Ectodermal cell (in vitro differentiated cells): ENCODE measurements at regions not wholly inside any gene's neighbourhood (a gene's known extent, or its start where the extent isn't known, plus 50 kb on each side); places are given as distances from the start of the nearest gene placed in this dataset.

Source experiments
- H3K27ac ChIP-seq: 2 replicates; pipeline ENCODE4 v1.7.0; 2013; ENCODE audit warnings: mild to moderate bottlenecking, low read depth, low read length; ENCODE audit not compliant: insufficient read depth, poor library complexity, severe bottlenecking
- H3K27me3 ChIP-seq: 2 replicates; pipeline ENCODE4 v1.7.0; 2013; ENCODE audit warnings: mild to moderate bottlenecking, low read length; ENCODE audit not compliant: insufficient read depth, control insufficient read depth, poor library complexity, severe bottlenecking
- H3K36me3 ChIP-seq: one replicate; pipeline ENCODE4 v1.7.0; 2013; ENCODE audit warnings: low read length; ENCODE audit not compliant: control insufficient read depth, insufficient read depth
- H3K4me1 ChIP-seq: one replicate; pipeline ENCODE4 v1.7.0; 2013; ENCODE audit warnings: low read length; ENCODE audit not compliant: control insufficient read depth, insufficient read depth
- H3K4me3 ChIP-seq: 2 replicates; pipeline ENCODE4 v1.7.0; 2013; ENCODE audit warnings: low read depth, low read length, control low read depth; ENCODE audit not compliant: insufficient read depth
- H3K9me3 ChIP-seq: 2 replicates; pipeline ENCODE4 v1.7.0; 2013; ENCODE audit warnings: mild to moderate bottlenecking, low read length, moderate library complexity; ENCODE audit not compliant: control insufficient read depth
- WGBS, 2 experiments: methylation state at CpG; one replicate each; pipeline ENCODE4 v1.1.7; 2013; ENCODE audit warnings: missing lambda C conversion rate in 2 of 2; 5-methylcytosine and 5-hydroxymethylcytosine counted together

- no peaks in the 10 kb centered on the region for H3K4me1 ChIP-seq
- no peak overlapping the region for H3K4me3 ChIP-seq
- H3K9me3 ChIP-seq: no peaks in the 10 kb centered on the region
- H3K27me3 ChIP-seq: no peaks in the 10 kb centered on the region
- H3K36me3 ChIP-seq: no peaks in the 10 kb centered on the region
- 92 to 94% methylated on average over 4 of the region's 4 CpGs for WGBS, 2 experiments
- no peak overlapping the region for H3K27ac ChIP-seq
These were observed 210.1 kb downstream of the CD47 start for GRCh38 chr3:107880702-107881101.

GRCh38 chr3:107877936-107878335 lies 212.9 kb downstream of the CD47 start:
- 78 to 80% methylated on average over 6 of the region's 6 CpGs for WGBS, 2 experiments
- Histone ChIP-seq H3K27ac (no peak overlapping the region), H3K9me3 (no peaks in the 10 kb centered on the region), H3K4me3 (no peak overlapping the region), H3K36me3 (no peaks in the 10 kb centered on the region), H3K27me3 (no peaks in the 10 kb centered on the region), H3K4me1 (no peaks in the 10 kb centered on the region)

GRCh38 chr3:107870943-107871638 lies 219.7 kb downstream of the CD47 start:
- 89 to 100% methylated on average over 2 of the region's 2 CpGs for whole genome bisulfite sequencing, 2 experiments
- Histone ChIP-seq H3K4me3 (no peak overlapping the region), H3K36me3 (no peaks in the 10 kb centered on the region)

GRCh38 chr3:107870096-107870495 lies 220.7 kb downstream of the CD47 start:
- 100% methylated on average over 1 of the region's 1 CpG; no CpG with 5 or more reads in 1 of the 2 experiments for WGBS, 2 experiments

More at GRCh38 chr3:107870943-107871638, 219.7 kb downstream of the CD47 start:
- Histone ChIP-seq H3K9me3 (no peaks in the 10 kb centered on the region), H3K27ac (no peak overlapping the region), H3K27me3 (no peaks in the 10 kb centered on the region), H3K4me1 (no peaks in the 10 kb centered on the region)

GRCh38 chr3:107868449-107868848 lies 222.4 kb downstream of the CD47 start:
- Histone ChIP-seq H3K9me3 (no peaks in the 10 kb centered on the region), H3K27me3 (no peaks in the 10 kb centered on the region)

More at GRCh38 chr3:107870096-107870495, 220.7 kb downstream of the CD47 start:
- no peaks in the 10 kb centered on the region for H3K9me3 ChIP-seq
- no peak overlapping the region for H3K27ac ChIP-seq
- H3K4me1 ChIP-seq: no peaks in the 10 kb centered on the region
- no peaks in the 10 kb centered on the region for H3K27me3 ChIP-seq
- H3K36me3 ChIP-seq: no peaks in the 10 kb centered on the region
- no peak overlapping the region for H3K4me3 ChIP-seq

GRCh38 chr3:107861904-107862303 lies 228.9 kb downstream of the CD47 start:
- 52 to 55% methylated on average over 3 of the region's 3 CpGs for WGBS, 2 experiments
- Histone ChIP-seq H3K4me3 (no peak overlapping the region), H3K9me3 (no peaks in the 10 kb centered on the region), H3K27ac (no peak overlapping the region), H3K4me1 (no peaks in the 10 kb centered on the region), H3K36me3 (no peaks in the 10 kb centered on the region), H3K27me3 (no peaks in the 10 kb centered on the region)

More at GRCh38 chr3:107868449-107868848, 222.4 kb downstream of the CD47 start:
- Histone ChIP-seq H3K4me1 (no peaks in the 10 kb centered on the region), H3K27ac (no peak overlapping the region), H3K4me3 (no peak overlapping the region), H3K36me3 (no peaks in the 10 kb centered on the region)

- Histone ChIP-seq H3K9me3 (no peaks in the 10 kb centered on the region), H3K4me1 (no peaks in the 10 kb centered on the region), H3K27me3 (no peaks in the 10 kb centered on the region), H3K36me3 (no peaks in the 10 kb centered on the region), H3K27ac (no peak overlapping the region), H3K4me3 (no peak overlapping the region)
- WGBS, 2 experiments: 85 to 88% methylated on average over 1 of the region's 2 CpGs
These were observed 229.4 kb downstream of the CD47 start for GRCh38 chr3:107861422-107861821.
